A673 (cell line): ENCODE measurements at regions not wholly inside any gene's neighbourhood (a gene's known extent, or its start where the extent isn't known, plus 50 kb on each side); places are given as distances from the start of the nearest gene placed in this dataset.
"Not testable (repeated sequence)": the region's sequence is repeated elsewhere in the genome, so short reads cannot be mapped to it uniquely, and the experiment has no call there.

Experiments used
- BruUV-seq: library from RNA; stranded (reverse); fragments of 400-500 nt; replicated peaks from 2 replicates; lab custom pipeline; 2021; lab: Mats Ljungman, UMichigan
- CTCF ChIA-PET: fragments of 300-600 bp; sonication (Branson Sonifier 250); formaldehyde crosslinking; loops from one replicate; lab custom pipeline; 2022; ENCODE audit warnings: antibody characterized with exemption; lab: Charles Lee
- POLR2A ChIA-PET: fragments of 300-600 bp; sonication (Branson Sonifier 250); formaldehyde crosslinking; loops from one replicate; lab custom pipeline; 2022; ENCODE audit warnings: antibody characterized with exemption; ENCODE audit not compliant: low non-redundant PET; lab: Charles Lee
- DNase-seq: peaks from one replicate; pipeline ENCODE4 v3.0.0-alpha.2; 2015; ENCODE audit warnings: low spot score
- H3K27ac ChIP-seq: fragments of 200-600 bp; sonication (generic); 2 replicates; pipeline ENCODE4 v1.5.1; 2016; ENCODE audit warnings: mixed run types, low read depth, mild to moderate bottlenecking, mixed read lengths, antibody characterized with exemption, low read length; ENCODE audit not compliant: poor library complexity, severe bottlenecking
- H3K27me3 ChIP-seq: fragments of 200-600 bp; sonication (generic); replicated peaks from 2 replicates; pipeline ENCODE4 v1.6.1; 2017; ENCODE audit warnings: mixed run types, low read depth, mild to moderate bottlenecking, mixed read lengths, antibody characterized with exemption, low read length; ENCODE audit not compliant: insufficient read depth, poor library complexity
- H3K36me3 ChIP-seq: fragments of 200-600 bp; sonication (generic); 2 replicates; pipeline ENCODE4 v1.6.1; 2016; ENCODE audit warnings: mixed run types, mild to moderate bottlenecking, mixed read lengths, antibody characterized with exemption, low read length; ENCODE audit not compliant: insufficient read depth, poor library complexity, severe bottlenecking
- H3K4me1 ChIP-seq: fragments of 200-600 bp; sonication (generic); 2 replicates; pipeline ENCODE4 v1.6.1; 2017; ENCODE audit warnings: mixed run types, mild to moderate bottlenecking, mixed read lengths, antibody characterized with exemption, low read length; ENCODE audit not compliant: insufficient read depth, poor library complexity, severe bottlenecking
- H3K4me3 ChIP-seq: fragments of 200-600 bp; sonication (generic); 2 replicates; pipeline ENCODE4 v1.5.1; 2016; ENCODE audit warnings: low read depth, mixed run types, mild to moderate bottlenecking, mixed read lengths, low read length; ENCODE audit not compliant: poor library complexity, severe bottlenecking
- H3K9me3 ChIP-seq: fragments of 200-600 bp; sonication (generic); 2 replicates; pipeline ENCODE4 v1.6.1; 2016; ENCODE audit warnings: mixed run types, low read depth, mild to moderate bottlenecking, mixed read lengths, antibody characterized with exemption, low read length; ENCODE audit not compliant: poor library complexity, severe bottlenecking
- EZH2 ChIP-seq: fragments of 200-600 bp; sonication (generic); IDR thresholded peaks from 2 replicates; pipeline ENCODE4 v1.6.1; 2017; ENCODE audit warnings: borderline replicate concordance, low read depth, mild to moderate bottlenecking, mixed read lengths, antibody characterized with exemption, low read length; ENCODE audit not compliant: poor library complexity, severe bottlenecking
- intact Hi-C: fragments of 100-400 bp; cut with micrococcal nuclease; formaldehyde crosslinking; loops from one replicate; pipeline ENCODE4 v1.10.0; 2022; ENCODE audit not compliant: unreplicated experiment
- TF ChIP-seq, protein P1 (sequence below): fragments of 300-800, 200-600 bp; sonication (generic); conservative IDR thresholded peaks from 2 replicates; pipeline ENCODE4 v1.5.1; 2017; ENCODE audit warnings: low read depth, mild to moderate bottlenecking, antibody characterized with exemption, low read length, moderate library complexity, mixed read lengths

DNA sequence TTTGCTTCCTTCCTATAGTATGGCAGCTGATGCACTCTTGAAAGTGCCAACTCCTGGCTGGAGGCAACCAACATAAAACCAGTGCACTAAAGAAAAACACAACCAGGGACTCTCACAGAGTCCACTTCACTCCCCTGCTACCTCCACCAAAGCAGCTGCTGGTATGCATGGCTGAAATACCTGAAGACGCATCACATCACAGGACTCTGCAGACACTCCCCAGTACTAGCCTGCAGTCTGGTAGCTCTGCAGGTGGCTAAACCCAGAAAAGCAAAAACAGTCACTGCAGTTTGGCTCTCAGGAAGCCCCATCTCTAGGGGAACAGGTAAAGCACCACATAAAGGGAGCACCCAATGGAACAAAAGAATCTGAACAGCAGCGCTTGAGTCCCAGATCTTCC, 473.0 kb upstream of the SPTLC3 start:
- POLR2A ChIA-PET, result no interaction called here
- no TSS peak for BruUV-seq
- CTCF ChIA-PET, result no interaction called here
- Histone ChIP-seq H3K27me3 (no peaks in the 10 kb centered on the region), H3K4me1 (no peaks in the 10 kb centered on the region), H3K4me3 (no peak overlapping the region), H3K9me3 (no peaks in the 10 kb centered on the region), H3K27ac (no peak overlapping the region), H3K36me3 (no peaks in the 10 kb centered on the region)
- TF ChIP-seq EZH2, result no peak
- TF ChIP-seq, protein P1, sequence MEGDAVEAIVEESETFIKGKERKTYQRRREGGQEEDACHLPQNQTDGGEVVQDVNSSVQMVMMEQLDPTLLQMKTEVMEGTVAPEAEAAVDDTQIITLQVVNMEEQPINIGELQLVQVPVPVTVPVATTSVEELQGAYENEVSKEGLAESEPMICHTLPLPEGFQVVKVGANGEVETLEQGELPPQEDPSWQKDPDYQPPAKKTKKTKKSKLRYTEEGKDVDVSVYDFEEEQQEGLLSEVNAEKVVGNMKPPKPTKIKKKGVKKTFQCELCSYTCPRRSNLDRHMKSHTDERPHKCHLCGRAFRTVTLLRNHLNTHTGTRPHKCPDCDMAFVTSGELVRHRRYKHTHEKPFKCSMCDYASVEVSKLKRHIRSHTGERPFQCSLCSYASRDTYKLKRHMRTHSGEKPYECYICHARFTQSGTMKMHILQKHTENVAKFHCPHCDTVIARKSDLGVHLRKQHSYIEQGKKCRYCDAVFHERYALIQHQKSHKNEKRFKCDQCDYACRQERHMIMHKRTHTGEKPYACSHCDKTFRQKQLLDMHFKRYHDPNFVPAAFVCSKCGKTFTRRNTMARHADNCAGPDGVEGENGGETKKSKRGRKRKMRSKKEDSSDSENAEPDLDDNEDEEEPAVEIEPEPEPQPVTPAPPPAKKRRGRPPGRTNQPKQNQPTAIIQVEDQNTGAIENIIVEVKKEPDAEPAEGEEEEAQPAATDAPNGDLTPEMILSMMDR, result no peak
- no peak for DNase-seq
- intact Hi-C loops, result no loop called here

DNA sequence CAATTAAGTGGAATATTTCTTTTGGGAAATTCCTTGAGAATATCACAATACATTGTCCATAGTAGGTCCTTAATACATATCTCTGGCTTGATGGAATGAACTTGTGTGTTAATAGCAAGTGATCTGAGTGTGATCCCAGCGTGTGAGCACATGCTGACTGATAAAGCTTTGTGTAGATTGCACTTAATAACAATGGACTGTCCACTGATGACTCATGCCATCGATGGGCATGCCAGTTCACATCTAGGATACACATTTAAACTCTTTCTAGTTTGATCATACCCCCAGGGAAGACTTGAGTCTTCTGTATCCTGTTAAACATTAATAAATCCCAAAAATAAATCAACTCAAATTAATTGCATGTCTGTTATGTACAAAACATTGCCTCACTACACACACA, 454.3 kb upstream of the SPTLC3 start:
- no TSS peak for BruUV-seq
- H3K27ac ChIP-seq, result no peak overlapping the region
- no peak for DNase-seq
- intact Hi-C loops, result no loop called here
- H3K9me3 ChIP-seq, result no peaks in the 10 kb centered on the region
- H3K4me3 ChIP-seq, result no peak overlapping the region
- TF ChIP-seq, protein P1, result no peak
- TF ChIP-seq EZH2, result no peak
- no peaks in the 10 kb centered on the region for H3K27me3 ChIP-seq
- no peaks in the 10 kb centered on the region for H3K36me3 ChIP-seq
- CTCF ChIA-PET, result no interaction called here
- no peaks in the 10 kb centered on the region for H3K4me1 ChIP-seq
- POLR2A ChIA-PET, result no interaction called here

DNA sequence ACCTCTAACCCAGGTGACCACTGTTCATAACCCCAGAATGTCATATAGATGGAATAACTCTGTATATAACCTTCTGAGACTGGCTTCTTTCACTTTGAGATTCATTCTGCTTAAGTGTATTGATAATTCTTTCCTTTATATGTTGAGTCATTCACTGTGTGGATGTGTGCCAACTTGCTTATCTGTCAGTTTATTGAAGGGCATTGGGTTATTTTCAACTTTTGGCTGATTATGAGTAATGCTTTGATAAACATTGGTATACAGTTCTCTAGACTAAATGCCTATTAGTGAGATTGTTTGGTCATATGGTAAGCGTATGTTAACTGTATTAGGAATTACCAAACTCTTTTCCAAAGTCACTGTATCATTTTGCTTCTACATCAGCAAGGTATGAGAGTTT, 453.4 kb upstream of the SPTLC3 start:
- no peaks in the 10 kb centered on the region for H3K27me3 ChIP-seq
- no peak for DNase-seq
- CTCF ChIA-PET, result no interaction called here
- no peak overlapping the region for H3K4me3 ChIP-seq
- no peak for TF ChIP-seq EZH2
- TF ChIP-seq, protein P1, result no peak
- POLR2A ChIA-PET, result no interaction called here
- intact Hi-C loops, result no loop called here
- no TSS peak for BruUV-seq
- no peaks in the 10 kb centered on the region for H3K36me3 ChIP-seq
- H3K4me1 ChIP-seq, result no peaks in the 10 kb centered on the region
- H3K27ac ChIP-seq, result no peak overlapping the region
- H3K9me3 ChIP-seq, result no peaks in the 10 kb centered on the region

DNA sequence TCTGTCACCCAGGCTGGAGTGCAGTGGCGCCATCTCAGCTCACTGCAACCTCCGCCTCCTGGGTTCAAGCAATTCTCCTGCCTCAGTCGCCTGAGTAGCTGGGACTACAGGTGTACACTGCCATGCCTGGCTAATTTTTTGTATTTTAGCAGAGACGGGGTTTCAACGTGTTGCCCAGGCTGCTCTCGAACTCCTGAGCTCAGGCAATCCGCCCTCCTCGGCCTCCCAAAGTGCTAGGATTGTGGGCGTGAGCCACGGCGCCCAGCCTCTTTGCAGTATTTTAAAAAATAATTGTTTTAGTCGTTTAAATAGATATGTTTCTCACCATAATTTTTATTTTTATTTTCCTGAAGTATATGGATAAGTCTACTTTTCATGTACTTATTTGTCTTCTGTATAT, 452.9 kb upstream of the SPTLC3 start:
- H3K36me3 ChIP-seq, H3K9me3 ChIP-seq, H3K4me3 ChIP-seq, DNase-seq, intact Hi-C loops, H3K27me3 ChIP-seq, H3K27ac ChIP-seq, CTCF ChIA-PET, H3K4me1 ChIP-seq, BruUV-seq, POLR2A ChIA-PET: not testable (repeated sequence)
